Fibroblast of the conjunctiva (primary cell): ENCODE measurements at regions not wholly inside any gene's neighbourhood (a gene's known extent, or its start where the extent isn't known, plus 50 kb on each side); places are given as distances from the start of the nearest gene placed in this dataset.
A peak's percentile ranks its signal among the peaks of the same experiment; 100 is the strongest.

ENCODE experiments used
- DNase-seq: peaks from one replicate; pipeline ENCODE4 v3.0.0-alpha.2; 2010; ENCODE audit warnings: low read depth

DNA sequence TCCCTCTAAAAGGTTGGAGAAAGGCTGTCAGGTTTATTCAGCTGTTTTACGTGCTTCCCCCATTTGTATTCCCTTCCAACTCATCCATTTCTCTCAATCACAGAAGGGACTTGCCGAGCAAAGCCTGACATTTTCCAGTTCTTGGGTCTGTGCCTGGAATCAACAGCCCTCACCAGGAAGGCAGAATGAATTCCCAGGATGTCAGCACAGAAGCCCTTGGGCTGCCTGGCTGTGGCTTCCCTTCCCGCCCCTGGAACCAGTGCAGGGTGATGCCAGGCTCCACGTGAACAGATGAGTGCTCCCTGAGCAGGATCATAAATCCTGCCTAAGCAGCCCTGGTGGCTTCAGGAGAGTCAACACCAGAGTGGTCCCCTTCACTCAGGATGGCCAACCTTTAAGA is 86.1 kb upstream of the CD83 start:
- DNase-seq, result no peak

DNA sequence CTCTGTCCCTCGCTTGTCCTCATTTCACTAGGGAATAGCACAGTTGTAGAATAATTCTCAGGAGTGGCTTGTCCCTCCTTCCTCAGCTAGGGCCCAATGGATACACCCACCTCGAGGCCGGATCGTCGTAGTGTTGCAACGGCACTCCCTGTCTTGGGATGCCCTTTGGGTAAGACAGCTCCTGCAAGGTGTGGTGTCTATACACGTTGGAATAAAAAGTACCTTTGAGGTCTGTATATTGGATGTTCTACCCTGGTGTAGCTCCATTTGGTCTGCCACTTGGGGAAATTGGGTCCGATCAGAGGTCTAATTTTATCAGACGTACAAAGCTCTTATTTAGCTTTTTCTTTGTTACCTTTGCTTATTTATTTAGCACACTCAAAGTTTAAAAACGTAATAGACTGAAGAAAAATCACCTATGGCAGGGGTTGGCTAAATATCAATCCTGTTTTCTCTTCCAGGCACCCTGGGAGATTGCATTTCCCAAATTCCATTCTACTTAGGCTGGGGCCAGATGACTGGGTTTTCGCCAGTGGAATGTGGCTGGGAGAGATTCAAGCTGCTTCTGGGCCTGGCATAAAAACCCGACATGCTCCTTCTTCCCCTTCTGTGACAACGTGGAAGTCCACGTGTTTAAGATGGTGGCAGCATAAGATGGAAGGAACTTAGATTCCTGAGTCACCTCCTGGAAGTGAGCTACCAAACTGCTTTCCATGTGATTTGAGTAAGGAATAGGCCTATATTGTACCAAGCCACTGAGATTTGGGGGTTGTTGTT is 82.3 kb upstream of the CD83 start:
- DNase-seq, result peak; percentile 38

DNA sequence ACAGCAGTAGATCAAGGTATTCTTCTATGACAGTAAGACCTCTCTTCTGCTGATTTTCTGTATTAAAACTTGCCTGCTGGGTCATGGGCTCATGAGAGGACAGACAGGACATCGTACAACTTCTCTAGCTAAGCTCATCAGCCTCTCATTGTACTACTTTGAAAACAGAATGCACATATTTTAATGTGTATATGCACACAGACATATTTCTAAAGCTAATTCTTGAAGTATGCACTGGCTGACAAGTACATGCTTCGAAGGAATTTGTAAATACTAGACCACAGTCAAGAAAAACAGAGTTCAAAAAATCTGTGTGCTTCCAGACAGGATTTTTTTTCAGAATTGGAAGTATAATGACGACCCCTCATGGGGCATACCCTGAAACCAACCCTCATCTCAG is 81.7 kb upstream of the CD83 start:
- DNase-seq, result no peak

DNA sequence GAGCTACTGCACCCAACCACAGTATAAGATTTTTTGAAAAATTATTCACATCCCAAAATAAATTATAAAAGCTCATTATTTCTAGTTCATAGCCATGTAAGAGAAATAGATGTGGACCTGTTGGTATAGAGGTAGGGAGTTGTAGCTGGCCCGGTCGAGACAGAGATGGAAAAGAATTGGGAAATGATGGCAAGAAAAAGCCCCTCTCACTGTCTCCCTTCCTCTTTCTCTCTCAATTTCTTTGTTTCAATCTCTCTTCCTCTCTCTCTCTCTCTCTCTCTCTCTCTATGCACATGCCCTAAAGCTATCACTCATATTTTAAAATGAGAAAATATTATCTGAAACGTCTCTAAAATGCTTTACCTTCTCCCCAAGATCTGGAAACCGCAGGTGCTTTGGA is 80.7 kb upstream of the CD83 start:
- no peak for DNase-seq

DNA sequence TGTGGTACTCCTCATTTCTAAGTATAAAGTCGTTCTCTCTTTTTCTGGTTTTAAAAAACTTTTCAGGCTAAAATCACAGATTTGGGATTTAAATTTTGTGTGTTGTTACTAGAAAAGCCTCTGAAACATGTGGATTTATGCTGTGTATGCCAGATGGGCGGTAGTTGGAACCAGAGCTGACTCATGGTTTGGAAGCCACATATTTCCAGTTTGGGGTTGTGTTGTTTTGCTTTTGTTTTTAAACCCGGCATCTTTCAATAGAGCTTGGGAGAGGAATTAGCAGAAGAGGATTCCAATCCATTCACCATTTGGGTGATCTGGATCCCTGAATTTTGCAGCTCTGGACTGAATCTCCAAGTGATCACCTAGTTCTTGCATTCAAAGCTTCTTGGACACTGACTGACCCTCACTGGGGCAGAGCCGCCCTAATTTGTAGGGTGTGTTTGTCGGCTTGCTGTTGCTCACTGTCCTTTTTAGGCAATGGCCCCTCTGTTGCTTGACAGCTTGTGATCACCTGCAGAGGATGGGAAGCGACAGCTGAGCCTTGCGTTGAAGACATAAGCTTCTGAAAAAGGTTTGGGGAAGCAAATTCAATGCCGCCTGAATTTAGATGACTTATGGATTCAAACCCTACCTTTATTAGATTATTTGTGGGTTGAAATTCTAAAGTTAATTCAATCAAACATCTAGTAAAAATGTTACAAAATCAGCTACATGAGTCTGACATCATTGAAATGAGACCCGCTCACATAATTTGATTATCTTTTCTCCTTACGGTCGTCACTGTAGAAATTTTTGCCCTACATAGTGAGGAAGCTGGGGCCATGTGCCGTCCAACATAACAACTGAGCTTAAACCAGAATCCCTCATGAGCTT is 79.9 kb upstream of the CD83 start:
- peak; percentile 41 for DNase-seq

DNA sequence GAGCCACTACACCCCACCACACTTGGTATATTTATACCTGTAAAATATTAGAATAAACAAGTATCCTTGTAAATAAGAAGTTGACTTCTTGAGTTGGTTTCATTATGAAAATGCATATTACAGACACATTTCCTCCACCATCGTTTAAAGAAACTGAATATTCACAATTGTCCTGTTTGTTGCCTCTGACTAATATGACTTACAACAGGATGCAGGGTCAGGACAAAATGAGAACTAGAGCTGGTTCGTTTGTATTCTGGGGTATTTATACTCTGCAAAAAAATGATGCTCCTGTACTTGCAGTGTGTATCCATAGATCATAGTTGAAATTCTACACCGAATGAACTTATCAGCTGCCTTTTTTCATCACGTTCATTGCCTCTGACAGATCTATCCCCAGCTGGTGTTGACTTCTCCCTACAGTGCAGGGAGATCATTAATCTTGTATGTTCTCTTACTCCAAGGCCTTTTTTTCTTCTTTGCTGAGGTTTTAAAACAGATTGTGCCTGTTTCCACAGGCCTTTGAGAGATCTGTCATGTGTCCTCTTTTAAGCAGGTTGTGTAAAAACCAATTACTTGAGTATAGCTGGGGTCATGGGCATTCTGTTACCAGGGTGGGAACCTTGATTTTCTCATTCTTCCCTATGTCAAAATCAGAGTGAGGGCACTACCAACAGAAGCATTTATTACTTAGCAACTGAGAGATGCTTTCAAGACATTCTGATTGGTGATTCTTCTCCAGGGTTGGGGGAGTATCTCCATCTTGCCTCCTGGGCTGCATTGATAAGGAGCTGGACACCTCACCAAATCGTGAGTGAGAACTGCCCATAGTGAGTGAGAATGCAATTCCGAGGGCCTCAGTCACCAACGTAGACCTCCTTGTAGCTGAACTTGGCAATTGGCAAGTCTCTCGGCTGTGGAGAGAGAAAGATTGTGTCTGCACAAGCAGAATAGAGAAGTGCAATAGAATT is 78.8 kb upstream of the CD83 start:
- no peak for DNase-seq

DNA sequence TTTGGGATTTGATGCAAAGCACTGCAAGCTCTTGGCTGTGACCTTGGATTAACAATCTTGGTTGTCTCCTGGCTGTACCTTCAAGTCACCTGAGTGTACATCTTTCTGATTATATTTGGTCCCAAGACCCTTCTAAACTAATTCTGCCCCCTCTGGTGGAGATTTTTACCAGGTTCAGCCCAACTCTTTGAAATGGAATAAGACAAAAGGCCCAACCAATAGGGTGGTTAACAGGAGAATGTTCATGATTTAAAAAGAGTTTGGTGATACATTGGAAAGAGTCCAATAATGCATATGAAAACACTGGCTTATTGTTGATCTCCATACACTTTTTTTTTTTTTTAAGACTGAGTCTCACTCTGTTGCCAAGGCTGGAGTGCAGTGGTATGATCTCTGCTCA is 77.5 kb upstream of the CD83 start:
- DNase-seq, result no peak

DNA sequence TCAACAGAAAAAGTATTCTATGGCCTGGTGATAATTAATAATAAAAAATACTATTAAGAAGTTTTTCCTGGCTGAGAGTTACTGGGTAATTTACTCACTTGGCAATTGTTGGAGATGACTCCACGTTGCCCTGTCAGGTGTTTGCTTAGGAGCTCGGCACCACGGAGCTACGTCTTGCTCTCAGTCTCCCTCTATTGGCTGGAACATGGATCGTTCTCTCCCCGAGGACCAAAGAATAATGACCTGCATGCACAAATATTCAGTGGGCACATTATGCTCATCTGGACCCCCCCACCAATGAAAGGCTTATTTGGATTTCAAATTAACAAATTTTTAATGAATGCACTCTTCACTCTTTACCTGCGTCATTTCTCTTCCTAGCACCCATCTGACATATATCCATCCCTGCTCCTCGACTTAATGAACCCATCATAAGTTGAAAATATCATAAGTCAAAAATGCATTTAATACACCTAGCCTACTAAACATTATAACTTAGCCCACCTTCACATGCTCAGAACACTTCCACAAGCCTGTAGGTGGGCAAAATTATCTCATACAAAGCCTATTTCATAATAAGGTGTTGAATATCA is 71.0 kb upstream of the CD83 start:
- no peak for DNase-seq

DNA sequence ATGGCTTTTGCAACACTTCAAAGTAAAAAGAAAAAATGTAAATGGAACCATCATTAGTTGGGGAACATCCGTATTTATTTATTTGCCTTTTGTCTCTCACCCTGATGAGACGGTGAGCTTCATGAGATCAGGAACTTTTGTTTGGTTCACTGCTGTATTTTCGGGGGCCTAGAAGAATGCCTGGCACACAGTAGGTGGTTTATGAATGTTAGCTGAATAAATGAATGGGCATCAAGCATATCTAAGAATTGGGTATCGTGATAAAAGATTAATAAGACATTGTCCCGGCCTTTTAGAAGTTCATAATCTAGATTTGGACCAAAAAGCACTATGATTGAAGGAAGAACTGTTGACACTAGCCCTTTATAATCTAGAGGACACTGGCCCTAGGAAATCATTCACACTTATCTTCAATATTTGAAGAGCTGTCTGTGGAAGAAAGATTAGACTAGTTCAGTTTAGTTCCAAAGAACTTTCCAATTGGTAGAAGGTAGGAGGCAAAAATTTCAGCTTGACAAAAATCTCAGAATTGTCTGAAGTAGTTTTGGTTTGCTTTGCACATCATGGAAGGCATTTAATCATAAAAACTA is 70.3 kb upstream of the CD83 start:
- DNase-seq, result no peak

DNA sequence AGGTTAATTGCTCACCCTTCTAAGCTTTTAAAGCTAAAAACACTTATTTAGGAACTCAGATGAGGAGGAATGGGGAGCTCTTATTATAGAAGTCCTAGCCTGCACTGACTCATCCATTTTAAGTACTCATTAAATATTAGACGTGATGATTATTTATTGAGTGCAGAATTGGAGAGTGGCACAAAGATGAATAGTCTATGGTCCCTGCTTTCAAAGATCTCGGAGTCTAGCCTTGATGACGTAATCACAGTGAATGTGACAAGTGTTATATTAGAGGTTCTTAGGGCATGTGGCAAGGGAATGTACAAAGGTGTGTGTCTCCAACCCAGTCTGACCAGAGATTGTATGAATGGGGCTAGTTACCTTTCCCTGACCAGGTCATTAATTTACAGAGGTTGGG is 68.7 kb upstream of the CD83 start:
- no peak for DNase-seq

DNA sequence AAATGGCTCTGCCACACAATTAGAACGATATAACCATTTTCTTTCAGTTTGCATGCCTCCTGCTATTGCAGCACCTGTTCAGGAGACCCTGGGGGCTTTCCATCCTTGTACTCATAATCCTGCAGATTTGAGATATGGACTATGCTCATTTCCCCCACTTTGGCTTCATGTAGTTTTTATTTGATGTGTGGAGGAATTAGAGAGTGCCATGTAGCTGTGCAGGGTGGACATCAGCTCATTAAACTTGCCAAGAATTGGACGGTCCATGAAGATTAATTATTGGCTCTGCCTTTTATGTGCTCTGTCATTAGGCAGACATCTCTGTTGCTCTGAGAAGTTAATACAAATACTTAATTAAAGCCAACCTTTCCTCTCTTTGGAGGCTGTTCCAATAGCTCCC is 66.2 kb upstream of the CD83 start:
- DNase-seq, result no peak

DNA sequence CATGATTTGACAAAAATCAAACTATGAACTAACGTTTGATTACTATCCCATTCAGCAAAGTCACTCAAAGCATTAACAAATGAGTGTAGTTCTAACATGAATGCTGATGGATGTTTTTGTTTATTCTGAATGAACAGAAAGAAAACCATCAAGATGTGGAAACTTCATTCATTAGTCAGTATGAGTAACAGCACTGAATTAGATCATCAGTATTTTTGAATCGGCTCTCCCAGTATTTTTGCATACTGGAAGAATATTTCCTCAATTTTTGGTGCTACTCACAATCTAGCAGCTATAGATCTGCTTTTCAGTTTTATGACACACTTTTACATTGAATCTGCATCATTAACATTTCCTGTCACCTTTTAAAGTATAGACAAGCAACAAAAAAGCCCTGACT is 63.8 kb upstream of the CD83 start:
- no peak for DNase-seq

DNA sequence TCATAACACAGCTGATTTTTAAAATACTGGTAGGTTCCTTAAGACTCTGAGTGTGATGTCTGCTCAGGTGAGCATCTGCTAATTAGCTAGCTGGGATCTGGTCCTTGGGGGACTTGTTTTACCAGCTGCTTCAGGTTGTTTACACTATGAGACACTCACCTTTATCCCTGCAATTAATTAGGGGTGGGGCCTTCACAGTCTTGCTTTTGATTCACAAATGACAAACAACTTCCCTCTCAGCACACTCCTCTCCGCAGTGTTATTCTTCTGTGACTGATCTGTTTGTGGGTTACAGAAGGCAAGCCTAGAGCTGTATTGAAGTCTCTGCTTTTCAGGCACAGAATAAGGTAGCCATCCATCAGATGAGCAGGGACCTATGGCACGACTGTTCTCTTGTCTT is 62.0 kb upstream of the CD83 start:
- DNase-seq, result no peak

DNA sequence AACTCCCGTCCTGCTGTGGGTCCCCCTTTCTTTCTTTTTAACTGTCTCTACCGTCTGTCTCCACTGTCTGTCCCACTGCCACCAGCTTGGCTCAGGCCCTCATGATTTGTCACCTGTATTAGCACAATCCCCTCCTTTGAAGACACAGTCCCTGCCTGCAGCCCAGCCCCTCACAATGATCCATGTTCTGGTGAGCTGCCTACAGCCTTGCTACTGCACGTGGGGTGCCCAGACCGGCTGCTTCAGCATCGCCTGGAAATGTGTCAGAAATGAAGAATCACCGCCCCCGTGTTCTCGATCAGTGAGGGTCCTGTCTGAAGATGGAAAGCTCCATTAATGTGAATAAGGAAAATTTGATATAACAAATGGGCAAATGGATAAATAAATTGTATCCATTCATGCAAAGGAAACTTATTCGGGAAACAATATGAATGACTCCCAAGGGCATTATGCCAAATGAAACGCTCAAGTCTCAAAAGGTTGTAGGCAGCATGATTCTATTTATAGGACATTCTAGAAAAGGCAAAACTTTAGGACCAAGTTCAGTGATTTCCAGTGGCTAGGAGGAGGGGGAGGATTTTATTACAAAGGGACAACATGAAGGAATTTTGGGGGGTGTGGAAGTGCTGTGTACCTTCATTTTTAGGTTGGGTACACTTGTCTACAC is 59.4 kb upstream of the CD83 start:
- no peak for DNase-seq

DNA sequence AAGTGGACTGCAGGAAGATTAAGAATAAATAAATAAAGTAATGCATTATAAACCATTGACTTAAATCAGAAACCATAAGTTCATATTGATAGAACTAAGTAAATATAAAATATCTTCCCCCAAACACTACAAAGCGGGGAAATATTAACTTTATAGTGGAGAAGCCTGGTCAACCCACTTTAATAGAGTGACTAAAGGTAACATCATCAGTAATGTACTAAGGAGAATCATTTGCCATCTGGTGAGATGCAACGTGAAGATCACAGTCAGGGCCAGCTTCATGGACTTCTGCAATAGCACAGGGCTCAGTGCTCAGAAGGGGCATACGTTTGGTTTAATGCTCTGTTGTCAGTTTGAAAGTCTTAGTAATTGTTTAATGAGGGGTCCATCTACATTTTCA is 58.8 kb upstream of the CD83 start:
- no peak for DNase-seq

DNA sequence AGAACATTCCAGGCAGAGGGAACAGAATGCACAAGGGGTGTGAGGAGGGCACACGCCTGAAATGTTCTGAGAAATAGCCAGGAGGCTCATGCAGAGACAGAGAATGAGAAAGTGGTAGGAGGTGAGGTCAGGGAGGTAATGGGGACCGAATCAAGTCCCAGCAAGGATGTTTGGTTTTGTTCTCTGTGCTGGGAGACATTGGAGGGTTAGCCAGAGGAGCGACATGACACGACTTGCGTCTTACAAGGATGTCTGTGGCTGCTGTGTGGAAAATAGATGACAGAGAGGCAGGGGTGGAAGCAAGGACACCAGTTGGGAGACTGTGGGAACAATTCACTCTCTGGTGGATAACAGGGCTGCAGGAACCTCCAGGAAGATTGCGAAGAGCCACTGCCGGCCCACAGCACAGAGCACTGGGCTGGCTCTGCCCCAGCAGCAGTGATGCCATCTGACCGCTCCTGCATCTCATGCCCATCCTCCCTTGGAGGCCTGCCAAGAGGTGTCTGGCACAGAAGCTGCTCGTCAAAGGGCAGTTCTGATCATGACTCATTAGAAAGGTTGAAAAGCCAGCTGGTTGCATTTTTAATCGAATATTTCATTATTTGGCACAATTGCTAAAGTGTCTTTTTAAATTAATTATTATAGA is 57.7 kb upstream of the CD83 start:
- DNase-seq, result no peak

DNA sequence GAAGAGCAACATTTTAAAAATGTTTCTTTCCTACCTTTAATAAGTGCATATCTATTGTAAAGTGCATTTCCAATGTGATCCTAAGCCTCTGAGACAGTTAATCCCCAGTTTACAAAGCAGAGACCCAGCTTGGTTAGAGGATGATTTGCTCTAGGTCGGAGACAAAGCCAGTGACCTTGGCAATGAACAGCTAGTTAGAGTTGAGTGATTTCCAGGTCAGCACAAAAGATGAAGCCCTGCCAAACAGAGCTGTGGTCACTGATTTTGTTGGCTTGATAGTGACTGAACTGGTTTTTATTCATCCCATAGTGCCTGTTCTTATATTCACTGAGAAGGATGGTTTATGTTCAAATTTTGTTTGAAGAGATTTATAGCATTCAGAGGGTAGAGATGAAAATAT is 56.6 kb upstream of the CD83 start:
- DNase-seq, result no peak

DNA sequence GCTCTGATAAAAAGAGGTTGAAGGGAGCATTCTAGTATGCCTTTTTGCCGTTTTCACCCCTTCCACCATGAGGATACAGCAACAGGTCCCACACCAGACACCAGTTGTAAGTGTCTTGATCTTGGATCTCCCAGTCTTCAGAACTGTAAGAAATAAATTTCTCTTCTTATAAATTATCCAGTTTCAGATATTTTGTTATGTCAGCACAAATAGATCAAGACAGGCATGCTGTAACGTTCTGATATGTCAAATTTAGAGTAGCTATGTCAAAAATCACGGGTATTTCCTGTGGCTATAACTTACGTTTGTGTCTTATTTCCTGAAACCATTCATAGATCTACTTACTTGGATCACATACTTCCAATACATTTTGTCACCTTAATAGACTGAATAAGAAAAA is 55.9 kb upstream of the CD83 start:
- DNase-seq, result no peak

DNA sequence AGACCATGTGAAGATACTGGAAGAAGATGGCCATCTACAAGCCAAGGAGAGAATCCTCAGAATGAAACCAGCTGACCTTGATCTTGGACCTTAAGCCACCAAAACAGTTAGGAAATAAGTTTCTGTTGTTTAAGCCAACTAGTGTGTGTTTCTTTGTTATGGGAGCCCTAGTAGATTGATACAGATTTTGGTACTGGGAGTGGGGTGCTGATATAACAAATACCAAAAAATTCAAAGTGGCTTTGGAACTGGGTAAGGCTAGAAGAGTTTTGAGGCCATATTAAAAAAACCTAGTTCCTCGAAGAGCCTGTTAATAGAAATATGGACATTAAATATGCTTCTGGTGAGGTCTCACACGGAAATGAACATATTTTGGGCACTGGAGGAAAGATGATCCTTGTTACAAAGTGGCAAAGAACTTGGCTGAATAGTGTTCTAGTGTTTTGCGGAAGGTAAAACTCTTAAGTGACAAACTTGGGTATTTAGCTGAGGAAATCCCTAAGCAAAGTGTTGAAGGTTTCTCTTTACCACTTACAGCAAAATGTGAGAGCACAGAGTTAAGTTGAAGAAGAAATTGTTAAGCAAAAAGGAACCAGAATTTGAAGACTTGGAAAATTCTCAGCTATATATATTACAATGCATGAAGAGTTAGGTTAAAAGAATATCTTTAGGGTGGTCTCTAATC is 55.1 kb upstream of the CD83 start:
- DNase-seq, result no peak

DNA sequence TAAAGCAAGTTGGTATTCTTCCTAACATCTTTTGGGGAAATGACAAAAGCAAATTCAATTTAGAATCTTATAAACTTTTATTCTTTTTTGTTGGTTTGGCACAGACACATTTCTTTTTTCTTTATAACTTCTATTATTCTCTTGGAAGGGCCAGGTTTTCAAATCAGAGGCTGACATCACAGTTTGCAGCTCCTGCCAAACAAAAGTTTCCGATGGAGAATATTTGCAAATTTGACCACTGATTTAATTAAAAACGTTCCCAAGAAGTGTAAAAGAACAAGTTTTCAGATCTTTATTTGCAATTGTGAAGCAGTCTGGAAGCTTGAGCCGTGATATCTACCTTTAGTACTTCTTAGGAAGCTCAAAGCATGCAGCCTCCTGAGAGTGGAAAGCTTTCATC is 53.8 kb upstream of the CD83 start:
- DNase-seq, result no peak
